CD4-positive, CD25-positive, alpha-beta regulatory T cell (primary cell): ENCODE measurements at regions not wholly inside any gene's neighbourhood (a gene's known extent, or its start where the extent isn't known, plus 50 kb on each side); places are given as distances from the start of the nearest gene placed in this dataset.

ENCODE experiments used
- ATAC-seq, 2 donors: fragments of 150-1000 bp; cut with Tn5 transposase; one replicate each; pipeline ENCODE4 v1.10.0; 2021; ENCODE audit warnings: low read depth in 2 of 2, moderate number of reproducible peaks in 2 of 2, moderate library complexity in 1 of 2
- DNase-seq, 3 donors: peaks; one replicate each; pipeline versions ENCODE4 v3.0.0 to v3.0.0-alpha.2; 2012 to 2022; ENCODE audit warnings: mixed read lengths in 1 of 3
- H3K27ac ChIP-seq: one replicate; pipeline ENCODE4 v1.7.0; 2013; ENCODE audit warnings: mild to moderate bottlenecking, low read length; ENCODE audit not compliant: insufficient read depth, poor library complexity, severe bottlenecking
- H3K27me3 ChIP-seq: one replicate; pipeline ENCODE4 v1.7.0; 2013; ENCODE audit warnings: low read length; ENCODE audit not compliant: control insufficient read depth, insufficient read depth
- H3K36me3 ChIP-seq: one replicate; pipeline ENCODE4 v1.7.0; 2013; ENCODE audit warnings: mild to moderate bottlenecking, low read length, moderate library complexity; ENCODE audit not compliant: control insufficient read depth, insufficient read depth
- H3K4me1 ChIP-seq: 2 replicates; pipeline ENCODE4 v1.7.0; 2013; ENCODE audit warnings: mild to moderate bottlenecking, low read length; ENCODE audit not compliant: insufficient read depth, control insufficient read depth, poor library complexity, severe bottlenecking
- H3K4me3 ChIP-seq: one replicate; pipeline ENCODE4 v1.7.0; 2013; ENCODE audit warnings: low read depth, mild to moderate bottlenecking, low read length, moderate library complexity
- H3K9me3 ChIP-seq, 2 experiments: 1 replicate in 1 of 2; 2 replicates in 1 of 2; pipeline ENCODE4 v1.7.0; 2013; ENCODE audit warnings: low read length in 2 of 2, mild to moderate bottlenecking in 1 of 2, moderate library complexity in 1 of 2; ENCODE audit not compliant: control insufficient read depth in 2 of 2
- H3K27ac Mint-ChIP-seq, 3 donors: one replicate each; pipeline ENCODE4 v1.8.0; 2020 to 2022; ENCODE audit warnings: mild to moderate bottlenecking in 3 of 3, mixed read lengths in 3 of 3, moderate library complexity in 2 of 3
- H3K27me3 Mint-ChIP-seq: one replicate; pipeline ENCODE4 v1.8.0; 2022; ENCODE audit warnings: mild to moderate bottlenecking, mixed read lengths
- H3K36me3 Mint-ChIP-seq: one replicate; pipeline ENCODE4 v1.8.0; 2020; ENCODE audit warnings: mixed read lengths
- H3K4me1 Mint-ChIP-seq, 4 donors: one replicate each; pipeline ENCODE4 v1.8.0; 2020 to 2022; ENCODE audit warnings: mixed read lengths in 4 of 4, mild to moderate bottlenecking in 1 of 4
- H3K4me3 Mint-ChIP-seq, 4 donors: one replicate each; pipeline ENCODE4 v1.8.0; 2020 to 2022; ENCODE audit warnings: mild to moderate bottlenecking in 4 of 4, mixed read lengths in 4 of 4, moderate library complexity in 3 of 4
- H3K9me3 Mint-ChIP-seq, 7 donors: one replicate each; pipeline ENCODE4 v1.8.0; 2020 to 2022; ENCODE audit warnings: mixed read lengths in 7 of 7, mild to moderate bottlenecking in 3 of 7, moderate library complexity in 2 of 7

- ATAC-seq (no peak), DNase-seq (no peak)
Measured at GRCh38 chr10:31582365-31583052, 263.5 kb downstream of the ZEB1 start.

GRCh38 chr10:31581741-31582323, 262.8 kb downstream of the ZEB1 start:
- peaks cover 5% of the 10 kb centered on the region for H3K27me3 ChIP-seq
- H3K4me3 ChIP-seq = no peak overlapping the region
- DNase-seq (no peak), ATAC-seq (no peak)
- H3K4me3 Mint-ChIP-seq = no peak overlapping the region
- H3K36me3 ChIP-seq = no peaks in the 10 kb centered on the region
- no peaks in the 10 kb centered on the region for H3K36me3 Mint-ChIP-seq
- H3K4me1 Mint-ChIP-seq = peaks cover 0 to 7% (median 2%) of the 10 kb centered on the region in 4 donors
- H3K27ac ChIP-seq = no peak overlapping the region
- H3K4me1 ChIP-seq = no peaks in the 10 kb centered on the region
- peaks cover 21% of the 10 kb centered on the region for H3K27me3 Mint-ChIP-seq
- no peaks in the 10 kb centered on the region for H3K9me3 ChIP-seq
- peaks cover 0 to 8% (median 2%) of the 10 kb centered on the region in 7 donors for H3K9me3 Mint-ChIP-seq
- peak overlapping the region in 1 of 3 donors; percentile 33 for H3K27ac Mint-ChIP-seq

More at GRCh38 chr10:31582365-31583052, 263.5 kb downstream of the ZEB1 start:
- Histone ChIP-seq H3K4me3 (no peak overlapping the region), H3K36me3 (no peaks in the 10 kb centered on the region), H3K9me3 (no peaks in the 10 kb centered on the region), H3K27ac (no peak overlapping the region), H3K4me1 (no peaks in the 10 kb centered on the region), H3K27me3 (peaks cover 5% of the 10 kb centered on the region)
- no peaks in the 10 kb centered on the region for H3K36me3 Mint-ChIP-seq
- peak overlapping the region in 1 of 3 donors; percentile 33 for H3K27ac Mint-ChIP-seq
- H3K27me3 Mint-ChIP-seq = peaks cover 28% of the 10 kb centered on the region
- H3K9me3 Mint-ChIP-seq = peaks cover 0 to 7% (median under 1%) of the 10 kb centered on the region in 7 donors
- no peak overlapping the region for H3K4me3 Mint-ChIP-seq
- H3K4me1 Mint-ChIP-seq = peaks cover 0 to 10% (median 2%) of the 10 kb centered on the region in 4 donors

- Histone ChIP-seq H3K9me3 (no peaks in the 10 kb centered on the region), H3K27me3 (no peaks in the 10 kb centered on the region), H3K36me3 (no peaks in the 10 kb centered on the region), H3K4me3 (no peak overlapping the region), H3K4me1 (no peaks in the 10 kb centered on the region), H3K27ac (no peak overlapping the region)
- ATAC-seq = no peak
- H3K27me3 Mint-ChIP-seq = peaks cover 14% of the 10 kb centered on the region
- H3K4me3 Mint-ChIP-seq = no peak overlapping the region
- no peak overlapping the region for H3K27ac Mint-ChIP-seq
- DNase-seq = no peak
- H3K36me3 Mint-ChIP-seq = no peaks in the 10 kb centered on the region
- peaks cover 0 to 6% (median 2%) of the 10 kb centered on the region in 4 donors for H3K4me1 Mint-ChIP-seq
- peaks cover 0 to 8% (median 1%) of the 10 kb centered on the region in 7 donors for H3K9me3 Mint-ChIP-seq
Measured at GRCh38 chr10:31580646-31581045, 261.6 kb downstream of the ZEB1 start.
